GM13977 (cell line): ENCODE measurements at regions not wholly inside any gene's neighbourhood (a gene's known extent, or its start where the extent isn't known, plus 50 kb on each side); places are given as distances from the start of the nearest gene placed in this dataset.

Source experiments
- DNase-seq: peaks from one replicate; pipeline ENCODE4 v3.0.0; 2012; ENCODE audit warnings: low spot score
- CTCF ChIP-seq: IDR thresholded peaks from 2 replicates; pipeline ENCODE4 v1.5.1; 2012; ENCODE audit warnings: mild to moderate bottlenecking, control low read depth; ENCODE audit not compliant: insufficient read depth; ENCODE audit errors: extremely low read depth, missing control alignments
- in situ Hi-C: fragments of 300-500 bp; cut with MboI; formaldehyde crosslinking; loops from one replicate; pipeline ENCODE4 v1.12.0; 2022; ENCODE audit warnings: low sequenced_read_pairs, low pct_unique_long_range_greater_than_20kb, mixed read lengths, inconsistent platforms; ENCODE audit not compliant: unreplicated experiment

GRCh38 chr17:37838276-37838675 is 85.9 kb upstream of the TBC1D3K start:
- in situ Hi-C loops, result no loop called here
- no peak for TF ChIP-seq CTCF
- no peak for DNase-seq

DNA sequence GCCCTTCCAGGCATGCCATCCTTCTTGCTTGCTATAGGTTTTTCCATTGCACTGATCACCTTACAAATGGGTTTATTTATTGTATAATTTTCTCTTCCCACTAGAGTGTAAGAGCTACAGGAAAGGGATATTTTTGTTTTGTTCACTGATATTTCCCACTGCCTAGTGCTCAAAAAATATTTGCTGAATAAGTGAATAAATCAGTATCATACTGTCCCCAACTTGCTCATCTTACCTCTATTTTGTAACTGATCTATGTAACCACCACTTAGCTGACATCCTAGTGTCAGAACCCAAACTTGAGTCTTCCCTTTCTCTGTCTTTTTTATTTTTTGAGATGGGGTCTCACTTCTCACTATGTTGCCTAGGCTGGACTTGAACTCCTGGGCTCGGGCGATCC is 87.6 kb upstream of the TBC1D3K start:
- DNase-seq, result no peak
- TF ChIP-seq CTCF, result no peak
- in situ Hi-C loops, result no loop called here

DNA sequence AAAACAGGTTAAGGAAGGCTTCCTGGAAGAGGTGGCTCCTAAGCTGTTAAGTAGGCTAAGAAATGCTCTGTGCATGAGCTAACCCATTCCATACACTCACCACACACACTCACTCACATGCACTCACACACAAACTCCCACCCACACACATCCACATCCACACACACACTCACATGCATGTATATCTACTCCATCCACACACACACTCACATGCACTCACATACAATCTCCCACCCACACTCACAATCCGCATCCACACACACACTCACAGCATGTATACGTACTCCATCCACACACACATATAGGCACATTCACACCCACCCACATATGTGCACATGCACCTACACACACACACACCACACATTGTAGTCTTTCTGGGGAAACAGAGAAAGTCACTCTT is 89.3 kb upstream of the HNF1B start:
- in situ Hi-C loops, result no loop called here
- no peak for DNase-seq
- no peak for TF ChIP-seq CTCF

GRCh38 chr17:37833237-37833859 is 88.5 kb upstream of the HNF1B start:
- in situ Hi-C loops, result no loop called here
- TF ChIP-seq CTCF, result no peak
- DNase-seq, result peak; percentile 63

DNA sequence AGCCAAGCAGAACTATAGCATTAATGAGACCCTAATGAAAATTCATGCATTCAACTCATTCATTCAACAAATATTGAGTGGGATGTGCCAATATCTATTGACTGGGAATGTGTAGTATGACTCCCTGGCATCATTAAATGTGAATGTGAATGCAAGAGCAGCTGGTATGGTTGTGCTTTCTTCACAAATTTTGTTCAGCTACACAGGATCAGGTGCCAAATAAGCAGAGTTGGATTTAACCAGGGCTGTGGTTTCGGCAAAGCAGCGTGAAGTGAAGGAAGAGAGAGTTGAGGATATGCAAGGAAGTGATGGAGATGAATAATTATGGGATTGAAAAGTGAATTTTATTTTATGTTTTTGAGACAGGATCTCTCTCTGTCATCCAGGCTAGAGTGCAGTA is 87.1 kb upstream of the HNF1B start:
- in situ Hi-C loops, result no loop called here
- no peak for TF ChIP-seq CTCF
- DNase-seq, result no peak

DNA sequence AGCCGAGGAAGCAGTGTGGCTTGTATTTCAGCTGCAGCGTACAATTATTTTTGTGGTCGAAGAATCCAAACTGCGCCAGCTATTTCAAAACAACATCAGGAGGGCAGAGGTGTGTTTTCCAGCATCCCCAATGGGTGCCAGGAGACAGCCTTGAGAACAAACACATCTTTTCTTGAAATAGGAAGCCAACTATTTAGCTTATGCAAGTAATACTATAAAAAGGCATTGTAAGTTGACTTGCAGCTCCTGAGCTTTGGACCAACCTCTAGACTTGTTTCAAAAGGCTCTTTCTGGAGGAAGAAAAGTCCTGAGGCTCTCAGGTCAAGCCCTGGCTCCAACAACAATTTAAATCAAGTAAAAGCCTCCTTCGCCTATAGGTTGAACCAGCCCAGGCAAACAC is 86.6 kb upstream of the HNF1B start:
- no peak for DNase-seq
- no peak for TF ChIP-seq CTCF
- in situ Hi-C loops, result no loop called here
